ENCODE measurements at regions not wholly inside any gene's neighbourhood (a gene's known extent, or its start where the extent isn't known, plus 50 kb on each side); places are given as distances from the start of the nearest gene placed in this dataset.

DNA sequence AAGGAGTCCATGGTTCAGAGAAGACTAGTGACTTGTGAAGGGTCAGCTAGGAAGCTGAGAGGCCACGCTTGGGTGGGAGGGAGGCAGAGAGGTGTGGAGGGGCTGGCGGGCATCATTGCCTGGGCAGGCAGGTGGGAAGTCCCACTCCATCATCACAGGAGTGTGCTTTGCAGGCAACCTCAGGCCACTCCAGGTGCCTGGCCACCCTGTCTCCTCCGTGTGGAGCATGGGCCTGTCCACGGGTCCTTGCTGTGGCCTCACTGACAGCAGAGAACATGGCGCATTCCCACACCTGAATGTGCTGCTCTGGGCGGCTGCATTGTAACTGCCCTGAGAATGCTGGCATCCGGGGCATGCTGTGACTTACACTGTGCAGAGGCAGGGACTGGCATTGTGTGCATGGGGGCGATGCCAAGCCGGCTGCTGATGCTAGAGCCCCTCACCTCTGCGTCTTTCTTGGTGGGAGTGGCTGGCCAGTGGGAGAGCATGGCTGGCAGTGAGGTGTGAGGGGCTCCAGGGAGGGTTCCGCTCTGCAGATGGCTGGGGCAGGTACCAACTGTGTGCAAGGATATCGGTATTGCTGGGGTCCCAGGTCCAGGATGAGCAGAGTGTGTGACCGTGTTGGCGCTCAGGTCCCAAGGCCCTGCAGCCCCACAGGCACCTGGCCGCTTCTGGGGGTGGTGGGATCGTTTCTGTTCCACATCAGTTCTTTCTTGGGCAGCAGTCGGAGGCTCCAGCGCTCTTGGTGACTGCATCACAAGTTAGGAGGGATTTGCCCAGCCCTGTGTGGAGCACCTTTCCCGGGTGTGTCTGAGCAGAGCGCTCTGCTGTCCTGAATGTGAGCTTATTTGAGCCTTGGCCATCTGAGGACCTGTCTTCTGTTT is 94.8 kb downstream of the NPIPB11 start:
- H3K79me2 ChIP-seq (ENCODE audit: control insufficient read depth, insufficient read depth, low read length) = no peaks in the 10 kb centered on the region
- TF ChIP-seq WRNIP1 (IDR thresholded peaks at IDR 0.05; ENCODE audit: borderline replicate concordance, low read depth, low read length) (no peak), RELA (IDR thresholded peaks at IDR 0.05; ENCODE audit: borderline replicate concordance, partially characterized antibody) (no peak), SIN3A (IDR thresholded peaks at IDR 0.05; ENCODE audit: low read depth, low read length) (no peak), NR2F1 (conservative IDR thresholded peaks at IDR 0.05) (no peak)
- TF ChIP-seq, protein P1, sequence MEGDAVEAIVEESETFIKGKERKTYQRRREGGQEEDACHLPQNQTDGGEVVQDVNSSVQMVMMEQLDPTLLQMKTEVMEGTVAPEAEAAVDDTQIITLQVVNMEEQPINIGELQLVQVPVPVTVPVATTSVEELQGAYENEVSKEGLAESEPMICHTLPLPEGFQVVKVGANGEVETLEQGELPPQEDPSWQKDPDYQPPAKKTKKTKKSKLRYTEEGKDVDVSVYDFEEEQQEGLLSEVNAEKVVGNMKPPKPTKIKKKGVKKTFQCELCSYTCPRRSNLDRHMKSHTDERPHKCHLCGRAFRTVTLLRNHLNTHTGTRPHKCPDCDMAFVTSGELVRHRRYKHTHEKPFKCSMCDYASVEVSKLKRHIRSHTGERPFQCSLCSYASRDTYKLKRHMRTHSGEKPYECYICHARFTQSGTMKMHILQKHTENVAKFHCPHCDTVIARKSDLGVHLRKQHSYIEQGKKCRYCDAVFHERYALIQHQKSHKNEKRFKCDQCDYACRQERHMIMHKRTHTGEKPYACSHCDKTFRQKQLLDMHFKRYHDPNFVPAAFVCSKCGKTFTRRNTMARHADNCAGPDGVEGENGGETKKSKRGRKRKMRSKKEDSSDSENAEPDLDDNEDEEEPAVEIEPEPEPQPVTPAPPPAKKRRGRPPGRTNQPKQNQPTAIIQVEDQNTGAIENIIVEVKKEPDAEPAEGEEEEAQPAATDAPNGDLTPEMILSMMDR (IDR thresholded peaks at IDR 0.05 in 2 of 3, conservative IDR thresholded peaks at IDR 0.05 in 1 of 3; ENCODE audit: control insufficient read depth in 2 of 3, extremely low read depth in 1 of 3, insufficient read depth in 1 of 3, low read depth in 3 of 3, low read length in 3 of 3) = no peak
- TF ChIP-seq, protein P2, sequence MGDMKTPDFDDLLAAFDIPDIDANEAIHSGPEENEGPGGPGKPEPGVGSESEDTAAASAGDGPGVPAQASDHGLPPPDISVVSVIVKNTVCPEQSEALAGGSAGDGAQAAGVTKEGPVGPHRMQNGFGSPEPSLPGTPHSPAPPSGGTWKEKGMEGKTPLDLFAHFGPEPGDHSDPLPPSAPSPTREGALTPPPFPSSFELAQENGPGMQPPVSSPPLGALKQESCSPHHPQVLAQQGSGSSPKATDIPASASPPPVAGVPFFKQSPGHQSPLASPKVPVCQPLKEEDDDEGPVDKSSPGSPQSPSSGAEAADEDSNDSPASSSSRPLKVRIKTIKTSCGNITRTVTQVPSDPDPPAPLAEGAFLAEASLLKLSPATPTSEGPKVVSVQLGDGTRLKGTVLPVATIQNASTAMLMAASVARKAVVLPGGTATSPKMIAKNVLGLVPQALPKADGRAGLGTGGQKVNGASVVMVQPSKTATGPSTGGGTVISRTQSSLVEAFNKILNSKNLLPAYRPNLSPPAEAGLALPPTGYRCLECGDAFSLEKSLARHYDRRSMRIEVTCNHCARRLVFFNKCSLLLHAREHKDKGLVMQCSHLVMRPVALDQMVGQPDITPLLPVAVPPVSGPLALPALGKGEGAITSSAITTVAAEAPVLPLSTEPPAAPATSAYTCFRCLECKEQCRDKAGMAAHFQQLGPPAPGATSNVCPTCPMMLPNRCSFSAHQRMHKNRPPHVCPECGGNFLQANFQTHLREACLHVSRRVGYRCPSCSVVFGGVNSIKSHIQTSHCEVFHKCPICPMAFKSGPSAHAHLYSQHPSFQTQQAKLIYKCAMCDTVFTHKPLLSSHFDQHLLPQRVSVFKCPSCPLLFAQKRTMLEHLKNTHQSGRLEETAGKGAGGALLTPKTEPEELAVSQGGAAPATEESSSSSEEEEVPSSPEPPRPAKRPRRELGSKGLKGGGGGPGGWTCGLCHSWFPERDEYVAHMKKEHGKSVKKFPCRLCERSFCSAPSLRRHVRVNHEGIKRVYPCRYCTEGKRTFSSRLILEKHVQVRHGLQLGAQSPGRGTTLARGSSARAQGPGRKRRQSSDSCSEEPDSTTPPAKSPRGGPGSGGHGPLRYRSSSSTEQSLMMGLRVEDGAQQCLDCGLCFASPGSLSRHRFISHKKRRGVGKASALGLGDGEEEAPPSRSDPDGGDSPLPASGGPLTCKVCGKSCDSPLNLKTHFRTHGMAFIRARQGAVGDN (IDR thresholded peaks at IDR 0.05) = no peak
- no peak overlapping the region for H3K27ac ChIP-seq (ENCODE audit: control insufficient read depth, insufficient read depth)
- no peak overlapping the region for H3K4me3 ChIP-seq
- H2AFZ ChIP-seq (ENCODE audit: control insufficient read depth, low read depth, low read length) = no peak overlapping the region
- DNase-seq (ENCODE audit: low read depth, low spot score) = no peak
- no peak overlapping the region for H3K4me2 ChIP-seq (ENCODE audit: control insufficient read depth, insufficient read depth)
- SMC1A ChIA-PET (ENCODE audit: uncharacterized antibody, unreplicated experiment) = no interaction called here
- intact Hi-C loops (cut with micrococcal nuclease; ENCODE audit: unreplicated experiment) = no loop called here
- H3K9ac ChIP-seq (ENCODE audit: control insufficient read depth, insufficient read depth, low read length) = no peak overlapping the region
- CTCF ChIA-PET = no interaction called here
- no peaks in the 10 kb centered on the region for H3K36me3 ChIP-seq (ENCODE audit: control insufficient read depth in 2 of 2, insufficient read depth in 2 of 2, low read length in 1 of 2)
- POLR2A ChIA-PET = no interaction called here
- in situ Hi-C loops (cut with MboI) = no loop called here
- WGBS (ENCODE audit: insufficient coverage, insufficient replicate concordance, low lambda C conversion rate, missing lambda C conversion rate) = 51% methylated on average over 20 of the region's 20 CpGs
- H3K27me3 ChIP-seq (replicated peaks in 1 of 2; ENCODE audit: control insufficient read depth in 2 of 2, insufficient read depth in 2 of 2, low read length in 1 of 2) = no peaks in the 10 kb centered on the region
- FAIRE-seq = no peak
- H3K9me3 ChIP-seq (replicated peaks; ENCODE audit: control insufficient read depth, insufficient read depth, low read length) = no peaks in the 10 kb centered on the region
- no peak for ATAC-seq
- no peaks in the 10 kb centered on the region for H4K20me1 ChIP-seq (ENCODE audit: control insufficient read depth, insufficient read depth)
- no TSS peak for BruUV-seq (replicated peaks)
- H3K4me1 ChIP-seq (ENCODE audit: control insufficient read depth, insufficient read depth, low read length) = no peaks in the 10 kb centered on the region
- RAD21 ChIA-PET (ENCODE audit: unreplicated experiment) = no interaction called here

All from GM12878 (cell line).